ENCODE measurements at regions not wholly inside any gene's neighbourhood (a gene's known extent, or its start where the extent isn't known, plus 50 kb on each side); places are given as distances from the start of the nearest gene placed in this dataset.

GRCh38 chr15:96497951-96498350, 167.5 kb downstream of the NR2F2 start (continued):
- TF ChIP-seq, protein P1, sequence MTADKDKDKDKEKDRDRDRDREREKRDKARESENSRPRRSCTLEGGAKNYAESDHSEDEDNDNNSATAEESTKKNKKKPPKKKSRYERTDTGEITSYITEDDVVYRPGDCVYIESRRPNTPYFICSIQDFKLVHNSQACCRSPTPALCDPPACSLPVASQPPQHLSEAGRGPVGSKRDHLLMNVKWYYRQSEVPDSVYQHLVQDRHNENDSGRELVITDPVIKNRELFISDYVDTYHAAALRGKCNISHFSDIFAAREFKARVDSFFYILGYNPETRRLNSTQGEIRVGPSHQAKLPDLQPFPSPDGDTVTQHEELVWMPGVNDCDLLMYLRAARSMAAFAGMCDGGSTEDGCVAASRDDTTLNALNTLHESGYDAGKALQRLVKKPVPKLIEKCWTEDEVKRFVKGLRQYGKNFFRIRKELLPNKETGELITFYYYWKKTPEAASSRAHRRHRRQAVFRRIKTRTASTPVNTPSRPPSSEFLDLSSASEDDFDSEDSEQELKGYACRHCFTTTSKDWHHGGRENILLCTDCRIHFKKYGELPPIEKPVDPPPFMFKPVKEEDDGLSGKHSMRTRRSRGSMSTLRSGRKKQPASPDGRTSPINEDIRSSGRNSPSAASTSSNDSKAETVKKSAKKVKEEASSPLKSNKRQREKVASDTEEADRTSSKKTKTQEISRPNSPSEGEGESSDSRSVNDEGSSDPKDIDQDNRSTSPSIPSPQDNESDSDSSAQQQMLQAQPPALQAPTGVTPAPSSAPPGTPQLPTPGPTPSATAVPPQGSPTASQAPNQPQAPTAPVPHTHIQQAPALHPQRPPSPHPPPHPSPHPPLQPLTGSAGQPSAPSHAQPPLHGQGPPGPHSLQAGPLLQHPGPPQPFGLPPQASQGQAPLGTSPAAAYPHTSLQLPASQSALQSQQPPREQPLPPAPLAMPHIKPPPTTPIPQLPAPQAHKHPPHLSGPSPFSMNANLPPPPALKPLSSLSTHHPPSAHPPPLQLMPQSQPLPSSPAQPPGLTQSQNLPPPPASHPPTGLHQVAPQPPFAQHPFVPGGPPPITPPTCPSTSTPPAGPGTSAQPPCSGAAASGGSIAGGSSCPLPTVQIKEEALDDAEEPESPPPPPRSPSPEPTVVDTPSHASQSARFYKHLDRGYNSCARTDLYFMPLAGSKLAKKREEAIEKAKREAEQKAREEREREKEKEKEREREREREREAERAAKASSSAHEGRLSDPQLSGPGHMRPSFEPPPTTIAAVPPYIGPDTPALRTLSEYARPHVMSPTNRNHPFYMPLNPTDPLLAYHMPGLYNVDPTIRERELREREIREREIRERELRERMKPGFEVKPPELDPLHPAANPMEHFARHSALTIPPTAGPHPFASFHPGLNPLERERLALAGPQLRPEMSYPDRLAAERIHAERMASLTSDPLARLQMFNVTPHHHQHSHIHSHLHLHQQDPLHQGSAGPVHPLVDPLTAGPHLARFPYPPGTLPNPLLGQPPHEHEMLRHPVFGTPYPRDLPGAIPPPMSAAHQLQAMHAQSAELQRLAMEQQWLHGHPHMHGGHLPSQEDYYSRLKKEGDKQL (CRISPR knock-in tag; IDR thresholded peaks at IDR 0.05; ENCODE audit: low read depth), result no peak
- TF ChIP-seq ZNF552 (CRISPR knock-in tag; IDR thresholded peaks at IDR 0.05; ENCODE audit: borderline replicate concordance) (no peak), ZNF564 (CRISPR knock-in tag; IDR thresholded peaks at IDR 0.05) (no peak), NAIF1 (CRISPR knock-in tag; IDR thresholded peaks at IDR 0.05; ENCODE audit: borderline replicate concordance) (no peak), ZNF432 (CRISPR knock-in tag; IDR thresholded peaks at IDR 0.05; ENCODE audit: borderline replicate concordance) (no peak), HDAC2 (CRISPR knock-in tag; IDR thresholded peaks at IDR 0.05) (no peak)
- TF ChIP-seq, protein P2, sequence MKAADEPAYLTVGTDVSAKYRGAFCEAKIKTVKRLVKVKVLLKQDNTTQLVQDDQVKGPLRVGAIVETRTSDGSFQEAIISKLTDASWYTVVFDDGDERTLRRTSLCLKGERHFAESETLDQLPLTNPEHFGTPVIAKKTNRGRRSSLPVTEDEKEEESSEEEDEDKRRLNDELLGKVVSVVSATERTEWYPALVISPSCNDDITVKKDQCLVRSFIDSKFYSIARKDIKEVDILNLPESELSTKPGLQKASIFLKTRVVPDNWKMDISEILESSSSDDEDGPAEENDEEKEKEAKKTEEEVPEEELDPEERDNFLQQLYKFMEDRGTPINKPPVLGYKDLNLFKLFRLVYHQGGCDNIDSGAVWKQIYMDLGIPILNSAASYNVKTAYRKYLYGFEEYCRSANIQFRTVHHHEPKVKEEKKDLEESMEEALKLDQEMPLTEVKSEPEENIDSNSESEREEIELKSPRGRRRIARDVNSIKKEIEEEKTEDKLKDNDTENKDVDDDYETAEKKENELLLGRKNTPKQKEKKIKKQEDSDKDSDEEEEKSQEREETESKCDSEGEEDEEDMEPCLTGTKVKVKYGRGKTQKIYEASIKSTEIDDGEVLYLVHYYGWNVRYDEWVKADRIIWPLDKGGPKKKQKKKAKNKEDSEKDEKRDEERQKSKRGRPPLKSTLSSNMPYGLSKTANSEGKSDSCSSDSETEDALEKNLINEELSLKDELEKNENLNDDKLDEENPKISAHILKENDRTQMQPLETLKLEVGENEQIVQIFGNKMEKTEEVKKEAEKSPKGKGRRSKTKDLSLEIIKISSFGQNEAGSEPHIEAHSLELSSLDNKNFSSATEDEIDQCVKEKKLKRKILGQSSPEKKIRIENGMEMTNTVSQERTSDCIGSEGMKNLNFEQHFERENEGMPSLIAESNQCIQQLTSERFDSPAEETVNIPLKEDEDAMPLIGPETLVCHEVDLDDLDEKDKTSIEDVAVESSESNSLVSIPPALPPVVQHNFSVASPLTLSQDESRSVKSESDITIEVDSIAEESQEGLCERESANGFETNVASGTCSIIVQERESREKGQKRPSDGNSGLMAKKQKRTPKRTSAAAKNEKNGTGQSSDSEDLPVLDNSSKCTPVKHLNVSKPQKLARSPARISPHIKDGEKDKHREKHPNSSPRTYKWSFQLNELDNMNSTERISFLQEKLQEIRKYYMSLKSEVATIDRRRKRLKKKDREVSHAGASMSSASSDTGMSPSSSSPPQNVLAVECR (CRISPR knock-in tag; IDR thresholded peaks at IDR 0.05; ENCODE audit: borderline replicate concordance), result no peak
- TF ChIP-seq, protein P3, sequence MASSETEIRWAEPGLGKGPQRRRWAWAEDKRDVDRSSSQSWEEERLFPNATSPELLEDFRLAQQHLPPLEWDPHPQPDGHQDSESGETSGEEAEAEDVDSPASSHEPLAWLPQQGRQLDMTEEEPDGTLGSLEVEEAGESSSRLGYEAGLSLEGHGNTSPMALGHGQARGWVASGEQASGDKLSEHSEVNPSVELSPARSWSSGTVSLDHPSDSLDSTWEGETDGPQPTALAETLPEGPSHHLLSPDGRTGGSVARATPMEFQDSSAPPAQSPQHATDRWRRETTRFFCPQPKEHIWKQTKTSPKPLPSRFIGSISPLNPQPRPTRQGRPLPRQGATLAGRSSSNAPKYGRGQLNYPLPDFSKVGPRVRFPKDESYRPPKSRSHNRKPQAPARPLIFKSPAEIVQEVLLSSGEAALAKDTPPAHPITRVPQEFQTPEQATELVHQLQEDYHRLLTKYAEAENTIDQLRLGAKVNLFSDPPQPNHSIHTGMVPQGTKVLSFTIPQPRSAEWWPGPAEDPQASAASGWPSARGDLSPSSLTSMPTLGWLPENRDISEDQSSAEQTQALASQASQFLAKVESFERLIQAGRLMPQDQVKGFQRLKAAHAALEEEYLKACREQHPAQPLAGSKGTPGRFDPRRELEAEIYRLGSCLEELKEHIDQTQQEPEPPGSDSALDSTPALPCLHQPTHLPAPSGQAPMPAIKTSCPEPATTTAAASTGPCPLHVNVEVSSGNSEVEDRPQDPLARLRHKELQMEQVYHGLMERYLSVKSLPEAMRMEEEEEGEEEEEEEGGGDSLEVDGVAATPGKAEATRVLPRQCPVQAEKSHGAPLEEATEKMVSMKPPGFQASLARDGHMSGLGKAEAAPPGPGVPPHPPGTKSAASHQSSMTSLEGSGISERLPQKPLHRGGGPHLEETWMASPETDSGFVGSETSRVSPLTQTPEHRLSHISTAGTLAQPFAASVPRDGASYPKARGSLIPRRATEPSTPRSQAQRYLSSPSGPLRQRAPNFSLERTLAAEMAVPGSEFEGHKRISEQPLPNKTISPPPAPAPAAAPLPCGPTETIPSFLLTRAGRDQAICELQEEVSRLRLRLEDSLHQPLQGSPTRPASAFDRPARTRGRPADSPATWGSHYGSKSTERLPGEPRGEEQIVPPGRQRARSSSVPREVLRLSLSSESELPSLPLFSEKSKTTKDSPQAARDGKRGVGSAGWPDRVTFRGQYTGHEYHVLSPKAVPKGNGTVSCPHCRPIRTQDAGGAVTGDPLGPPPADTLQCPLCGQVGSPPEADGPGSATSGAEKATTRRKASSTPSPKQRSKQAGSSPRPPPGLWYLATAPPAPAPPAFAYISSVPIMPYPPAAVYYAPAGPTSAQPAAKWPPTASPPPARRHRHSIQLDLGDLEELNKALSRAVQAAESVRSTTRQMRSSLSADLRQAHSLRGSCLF (CRISPR knock-in tag; IDR thresholded peaks at IDR 0.05; ENCODE audit: borderline replicate concordance), result no peak

All from HepG2 (cell line).